Activated effector memory CD4-positive, alpha-beta T cell treated with anti-CD3 and anti-CD28 coated beads, Interleukin-2, amount 50 U/mL, for 16 hours (primary cell): ENCODE measurements at regions not wholly inside any gene's neighbourhood (a gene's known extent, or its start where the extent isn't known, plus 50 kb on each side); places are given as distances from the start of the nearest gene placed in this dataset.

Experiments used
- DNase-seq: peaks from one replicate; pipeline ENCODE4 v3.0.0-alpha.2; 2020

DNA sequence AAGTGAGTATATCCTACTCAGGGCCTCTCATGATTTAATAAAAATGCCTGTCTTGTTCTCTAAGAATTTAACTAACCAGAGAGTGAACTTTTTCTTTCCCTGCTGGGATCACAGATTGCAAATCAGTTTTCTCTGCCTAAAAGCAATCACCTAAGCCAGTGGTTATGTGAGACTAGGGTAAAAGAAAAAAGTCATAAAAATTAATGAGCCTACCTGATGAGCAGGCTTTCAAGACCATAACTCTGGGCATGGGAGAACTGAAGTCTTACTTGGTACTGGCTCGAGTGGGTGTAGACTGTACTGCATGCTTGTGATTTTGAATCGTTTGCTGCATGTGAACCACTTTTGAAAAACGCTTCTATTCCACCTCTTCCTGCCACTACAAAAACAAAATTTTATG, 1677.0 kb upstream of the LRRTM1 start:
- DNase-seq, result no peak

DNA sequence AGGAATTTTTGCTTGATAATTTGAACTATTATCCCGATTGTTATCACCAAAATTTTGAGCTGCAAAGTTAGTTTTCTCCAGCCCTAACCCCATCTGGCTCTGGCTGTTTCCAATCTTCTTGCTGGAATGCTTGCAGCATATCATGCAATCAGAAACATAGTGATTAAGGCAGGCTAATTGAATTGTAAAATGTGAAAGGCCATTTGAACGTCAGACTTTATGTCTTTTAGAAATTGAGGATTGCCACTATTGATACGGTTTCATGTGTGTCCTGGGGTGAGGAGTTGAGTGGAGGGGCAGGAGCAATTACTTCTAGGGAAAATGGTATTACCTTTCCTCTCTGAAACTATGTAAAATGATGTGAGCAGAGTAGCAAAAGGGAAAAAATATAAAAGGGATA, 1674.5 kb upstream of the LRRTM1 start:
- no peak for DNase-seq

DNA sequence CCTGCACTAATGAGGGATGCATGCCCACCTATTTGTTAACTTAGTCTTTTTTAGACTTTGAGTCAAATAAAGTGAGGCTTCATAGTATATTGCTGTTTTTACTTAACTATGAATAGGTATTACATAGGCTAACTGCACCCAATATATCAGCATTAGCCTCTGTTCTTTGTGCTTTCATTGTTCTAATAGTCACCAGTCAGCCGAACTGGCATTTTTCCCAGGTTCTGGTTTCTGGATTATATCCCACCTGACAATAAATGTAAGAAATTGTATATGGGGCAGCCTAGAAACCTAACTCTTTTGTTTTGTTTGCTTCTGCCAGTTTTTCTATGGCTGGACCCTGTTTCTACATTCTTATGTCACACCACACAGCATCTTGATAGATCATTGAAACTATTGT, 1672.4 kb upstream of the LRRTM1 start:
- DNase-seq, result no peak

DNA sequence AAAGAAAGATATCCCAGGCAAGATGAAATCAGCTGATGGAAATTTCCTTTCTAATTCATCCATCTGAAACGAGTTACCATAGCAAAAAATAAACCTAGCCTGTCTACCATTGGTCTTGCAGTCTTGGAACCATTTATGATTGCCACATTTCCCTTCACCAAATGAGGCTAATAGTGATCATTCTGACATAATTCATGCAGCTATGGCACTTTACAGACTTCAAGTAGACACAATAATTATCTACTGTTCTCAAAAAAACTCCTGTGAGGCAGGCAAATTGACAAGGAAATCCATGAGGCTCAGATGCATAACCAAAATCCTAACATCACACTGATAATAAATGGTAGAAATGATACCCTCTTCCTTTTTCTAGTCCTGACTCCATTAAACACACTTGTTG, 1669.7 kb upstream of the LRRTM1 start:
- no peak for DNase-seq

DNA sequence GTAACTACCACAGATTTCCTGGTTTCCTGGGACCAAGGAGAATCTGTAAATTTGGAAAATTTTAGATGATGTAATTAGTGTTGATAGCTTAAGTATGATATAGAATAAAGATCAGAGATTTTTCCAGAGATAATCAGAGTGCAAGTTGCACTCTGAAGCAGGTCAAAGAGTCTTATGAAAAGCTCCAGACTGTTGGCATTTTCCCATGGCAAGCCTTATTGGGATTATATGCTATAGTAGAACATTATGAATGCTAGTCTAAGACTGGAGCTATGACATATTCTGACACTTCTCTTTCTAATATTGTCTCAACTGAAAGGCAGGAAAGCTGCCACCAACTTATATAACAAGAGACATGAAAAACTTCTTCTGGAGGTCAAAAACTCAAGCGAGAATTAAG, 1638.3 kb upstream of the LRRTM1 start:
- DNase-seq, result no peak

DNA sequence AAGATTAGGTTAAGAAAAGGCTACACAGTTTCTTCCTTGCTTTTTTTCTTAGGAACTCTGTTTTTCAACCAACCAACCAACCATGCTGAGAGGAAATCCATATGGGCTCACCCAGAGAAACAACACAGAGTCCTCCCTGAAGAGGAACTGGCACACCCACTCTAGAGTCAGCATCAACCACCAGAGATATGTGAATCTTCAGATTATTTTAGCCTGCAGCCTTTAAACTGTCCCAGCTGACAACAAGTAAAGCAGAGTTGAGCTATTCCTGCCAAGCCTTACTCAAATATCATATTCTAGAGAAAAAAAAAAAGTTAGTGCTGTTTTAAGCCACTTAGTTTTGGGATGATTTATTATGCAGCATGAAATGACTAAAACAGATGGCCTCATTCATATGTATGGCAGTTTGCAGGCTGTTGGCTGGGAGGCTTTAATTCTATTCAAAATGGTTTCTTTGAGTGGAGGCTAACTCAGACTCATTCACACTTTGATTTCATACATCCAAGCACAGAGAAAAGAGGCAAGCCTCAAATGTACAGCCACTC, 1637.7 kb upstream of the LRRTM1 start:
- DNase-seq, result no peak

DNA sequence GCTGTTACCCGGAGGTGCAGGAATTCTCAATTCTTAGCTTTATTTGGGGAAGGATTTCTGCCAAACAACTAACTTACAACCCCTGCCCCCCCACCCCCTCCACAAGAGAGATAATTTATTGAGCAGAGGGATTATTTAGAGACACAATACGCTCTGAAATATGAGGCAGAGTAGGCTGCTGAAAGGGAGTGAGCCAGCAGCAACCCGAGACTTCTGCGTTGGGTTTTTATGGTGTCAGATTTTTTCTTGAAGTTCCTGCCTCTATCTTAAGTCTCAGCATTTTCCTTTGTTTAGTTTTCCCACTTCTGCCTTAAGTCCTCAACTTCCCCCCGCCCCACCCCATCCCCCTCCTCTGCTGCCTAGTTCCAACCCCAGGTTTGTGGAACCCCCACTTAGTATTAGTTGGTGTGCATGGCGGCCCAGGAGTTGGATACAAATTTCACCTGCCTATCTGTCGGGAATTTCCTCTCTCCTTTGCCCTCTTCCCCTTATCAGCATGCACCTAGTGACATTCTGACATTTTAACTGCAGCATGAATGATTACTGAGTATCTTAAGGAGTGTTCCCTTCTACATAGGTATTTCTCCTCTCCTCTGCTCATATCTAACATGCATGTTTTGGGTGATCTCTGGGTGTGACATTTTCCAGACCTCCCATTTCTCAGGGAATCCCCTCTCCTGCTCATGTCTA, 1635.9 kb upstream of the LRRTM1 start:
- no peak for DNase-seq

DNA sequence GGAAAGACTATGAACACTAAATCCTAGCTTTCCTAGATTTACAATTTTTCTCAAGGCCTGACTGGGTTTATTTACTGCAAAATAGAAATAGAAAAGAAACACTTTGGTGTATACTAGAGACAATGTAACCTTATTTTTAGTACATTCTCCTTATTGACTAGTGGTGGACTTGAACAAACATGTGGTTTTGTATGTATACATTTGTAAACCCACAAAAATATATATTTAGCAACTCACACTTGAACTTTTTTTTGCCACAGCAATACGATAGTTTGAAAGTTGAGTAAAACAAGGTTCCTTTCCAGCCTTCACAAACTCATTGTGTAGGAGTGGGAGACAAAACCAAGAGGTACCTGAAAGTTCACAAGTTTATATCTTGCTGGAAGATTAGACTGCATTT, 1633.4 kb upstream of the LRRTM1 start:
- no peak for DNase-seq

DNA sequence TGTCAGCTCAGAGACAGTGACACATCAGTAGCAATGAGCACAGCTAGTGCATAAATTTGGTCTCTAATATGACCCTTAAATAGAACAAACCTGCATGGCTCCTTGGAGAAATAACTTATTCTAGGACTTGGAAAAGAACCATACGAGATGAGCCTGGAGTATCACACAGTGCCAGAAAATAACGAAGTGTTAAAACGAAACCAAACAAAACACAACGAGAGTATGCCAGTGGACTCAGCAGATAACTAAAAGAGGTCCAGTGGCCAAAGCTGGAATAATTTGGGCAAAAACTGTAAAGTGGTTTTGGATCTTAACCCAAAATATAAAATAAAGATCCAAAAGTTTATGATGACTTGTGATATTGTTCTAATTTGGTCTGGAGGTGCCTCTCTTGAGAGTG, 1599.0 kb upstream of the LRRTM1 start:
- no peak for DNase-seq

DNA sequence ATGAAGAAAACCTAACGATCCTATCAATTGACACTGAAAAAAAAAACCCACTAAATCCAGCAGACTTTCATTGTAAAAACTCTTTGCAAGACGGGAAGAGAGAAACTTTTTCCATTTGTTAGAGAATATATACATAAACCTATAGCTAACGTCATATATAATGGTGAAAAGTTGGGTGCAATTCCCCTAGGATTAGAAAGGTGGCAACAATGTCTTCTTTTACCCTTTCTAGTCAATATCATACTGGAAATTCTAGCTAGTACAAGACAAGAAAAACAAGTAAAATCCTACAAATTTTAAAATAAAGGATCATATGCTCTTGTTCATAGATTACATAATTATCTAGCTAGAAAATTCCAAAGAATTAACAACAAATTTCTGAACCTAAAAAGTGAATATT, 1596.5 kb upstream of the LRRTM1 start:
- DNase-seq, result no peak

DNA sequence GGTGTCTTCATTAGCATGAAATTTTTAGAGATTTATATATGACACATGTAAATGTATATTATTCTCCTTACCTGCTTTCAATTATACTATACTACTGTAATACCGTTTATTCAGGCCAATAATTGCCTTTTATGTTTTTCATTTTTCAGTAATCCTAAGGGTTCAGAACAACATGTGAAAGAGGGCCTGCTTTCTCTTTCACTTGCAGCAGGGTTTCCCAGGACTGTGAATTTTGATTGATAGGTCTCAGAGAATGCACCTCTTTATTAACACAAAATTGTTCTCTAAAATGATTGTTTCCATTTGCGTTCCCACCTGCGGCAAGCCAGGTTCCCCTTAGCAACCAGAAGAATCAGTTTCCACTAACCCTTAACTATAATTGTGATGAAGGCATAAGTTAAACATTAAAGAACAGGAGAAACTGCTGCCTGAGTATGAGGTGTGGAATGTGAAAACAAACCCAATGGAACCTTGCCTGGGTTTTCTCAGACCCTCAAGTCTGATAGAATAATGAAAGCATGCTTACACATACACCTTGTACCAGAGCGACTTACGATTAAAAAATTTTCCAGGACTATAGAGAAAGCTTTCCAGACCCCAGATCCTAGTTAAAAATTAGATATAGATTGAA, 1591.2 kb upstream of the LRRTM1 start:
- DNase-seq, result no peak

DNA sequence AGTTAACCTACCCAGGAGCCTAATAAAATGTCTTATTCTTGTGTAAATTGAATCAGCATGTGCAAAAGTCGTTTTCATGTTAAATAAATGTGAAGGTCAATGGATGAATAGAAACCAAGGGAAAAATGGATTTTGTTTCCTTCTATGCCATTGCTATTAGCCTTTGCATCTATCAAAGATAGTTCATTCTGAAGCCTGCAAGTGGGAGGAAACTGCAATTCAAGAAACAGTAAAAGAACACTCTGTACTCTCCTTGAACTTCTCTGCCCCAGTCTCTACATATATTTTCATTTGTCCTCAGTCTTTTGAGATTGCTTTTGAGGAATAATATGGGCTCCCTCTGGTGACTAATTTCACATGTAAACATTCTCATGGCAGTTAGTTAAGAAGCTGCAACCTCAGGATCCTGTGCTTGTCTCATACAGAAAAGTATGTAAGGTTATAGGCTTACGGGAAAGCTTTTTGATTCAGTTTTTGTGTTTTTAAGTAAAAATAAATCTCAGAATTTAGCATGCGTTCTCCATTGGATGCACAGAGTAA, 1590.0 kb upstream of the LRRTM1 start:
- no peak for DNase-seq

DNA sequence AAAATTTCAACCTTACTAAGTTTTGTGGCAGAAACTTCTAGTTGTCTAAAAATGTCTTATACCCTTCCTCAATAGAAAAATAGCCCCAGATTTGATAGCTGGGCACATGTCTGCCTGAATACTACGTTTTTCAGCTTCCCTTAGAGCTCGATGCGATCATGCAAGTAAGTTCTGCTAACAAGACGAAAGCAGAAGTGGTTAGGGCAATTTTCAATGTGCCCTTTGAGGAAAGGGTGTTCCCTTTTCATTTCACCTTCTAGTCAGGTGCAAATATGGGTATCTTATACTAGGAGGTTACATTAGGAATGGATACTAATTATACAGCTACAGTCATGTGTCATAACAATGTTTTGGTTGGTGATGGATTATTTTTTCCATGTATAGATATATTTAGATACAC, 1572.1 kb upstream of the LRRTM1 start:
- no peak for DNase-seq

DNA sequence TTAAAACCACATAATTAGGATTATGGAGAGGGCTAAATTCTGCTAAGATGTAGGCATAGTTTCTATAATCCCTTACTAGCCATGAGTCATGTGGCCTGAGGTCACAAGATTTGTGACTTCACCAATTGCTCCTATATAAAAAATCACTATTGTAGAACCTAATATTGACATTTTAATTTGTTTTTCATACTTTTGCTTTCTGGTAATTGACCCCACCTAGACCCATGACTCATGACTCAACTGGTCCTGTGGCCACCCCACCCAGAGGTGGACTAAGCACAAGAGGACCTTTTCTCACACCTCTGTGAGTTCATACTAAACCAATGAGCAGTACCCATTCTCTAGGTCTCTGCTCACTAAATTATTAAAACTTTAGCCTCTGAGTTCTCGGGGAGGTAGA, 1567.5 kb upstream of the LRRTM1 start:
- DNase-seq, result no peak

DNA sequence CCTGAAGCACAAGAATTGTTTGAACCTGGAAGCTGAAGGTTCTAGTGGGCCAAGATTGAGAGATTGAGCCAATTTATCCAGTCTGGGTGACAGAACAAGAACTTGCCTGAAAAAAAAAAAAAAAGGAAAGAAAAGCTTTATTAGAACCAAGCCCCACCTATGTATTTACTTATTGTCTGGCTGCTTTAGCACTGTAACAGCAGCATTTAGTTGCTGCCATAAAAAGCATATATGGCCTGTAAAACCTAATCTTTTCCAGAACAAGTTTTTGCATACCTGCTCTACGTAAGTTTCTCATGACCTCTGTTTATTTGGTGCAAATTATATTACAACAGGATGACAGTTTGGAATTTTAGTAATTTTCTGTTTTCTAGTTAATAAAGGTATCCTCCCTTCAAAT, 1565.6 kb upstream of the LRRTM1 start:
- DNase-seq, result no peak

DNA sequence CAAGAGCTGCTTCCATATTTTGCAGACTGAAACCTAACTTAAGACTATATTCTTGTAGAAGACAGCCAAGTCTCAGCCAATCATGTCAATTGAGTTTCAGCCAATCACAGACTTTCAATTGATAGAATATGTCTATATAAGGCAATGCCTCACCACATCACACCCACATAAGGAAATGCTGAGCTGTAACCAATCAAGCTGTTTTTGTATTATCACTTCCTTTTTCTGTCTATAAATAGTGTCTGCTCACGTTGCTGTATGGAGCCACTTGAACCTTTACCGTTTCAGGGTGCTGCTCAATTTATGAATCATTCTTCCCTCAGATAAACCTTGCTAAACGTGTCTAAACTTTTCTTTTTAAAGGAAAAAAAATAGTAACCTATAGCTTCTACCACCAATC, 1554.4 kb upstream of the LRRTM1 start:
- no peak for DNase-seq

DNA sequence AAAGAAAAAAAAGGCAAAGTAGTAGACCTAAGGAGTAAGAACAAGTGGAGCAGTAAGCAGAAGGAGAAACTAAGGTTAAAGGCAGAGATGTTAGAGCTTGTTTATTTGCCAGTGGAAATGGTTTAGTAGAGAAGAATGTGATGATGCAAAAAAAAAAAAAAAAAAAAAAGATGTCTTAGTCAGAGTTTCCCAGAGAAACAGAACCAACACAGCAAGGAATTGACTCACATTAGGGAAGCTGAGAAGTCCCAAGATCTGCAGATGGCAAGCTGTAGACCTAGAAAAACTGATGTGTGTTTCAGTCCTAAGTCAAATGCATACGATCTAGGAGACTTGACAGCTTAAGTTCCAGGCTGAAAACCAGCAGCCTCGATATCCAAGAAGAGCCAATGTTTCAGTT, 1548.8 kb upstream of the LRRTM1 start:
- no peak for DNase-seq

DNA sequence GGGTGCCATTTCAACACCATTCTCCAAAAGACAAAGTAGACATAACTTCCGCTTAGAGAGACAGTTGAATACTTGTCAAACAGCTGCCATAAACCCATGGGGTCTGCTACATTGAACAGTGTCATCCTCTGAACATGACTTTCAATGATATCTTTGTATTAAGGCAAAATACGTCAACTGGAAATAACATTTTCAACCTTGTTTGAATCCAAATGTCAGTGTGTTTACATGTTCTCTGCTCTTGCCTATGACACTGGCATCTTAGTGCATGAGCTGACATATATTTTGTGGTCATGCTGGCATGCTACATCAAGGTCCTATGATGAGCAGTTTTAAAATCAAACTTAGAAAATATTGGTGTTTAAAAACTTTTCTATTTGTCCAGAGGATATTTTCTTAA, 1548.1 kb upstream of the LRRTM1 start:
- no peak for DNase-seq

DNA sequence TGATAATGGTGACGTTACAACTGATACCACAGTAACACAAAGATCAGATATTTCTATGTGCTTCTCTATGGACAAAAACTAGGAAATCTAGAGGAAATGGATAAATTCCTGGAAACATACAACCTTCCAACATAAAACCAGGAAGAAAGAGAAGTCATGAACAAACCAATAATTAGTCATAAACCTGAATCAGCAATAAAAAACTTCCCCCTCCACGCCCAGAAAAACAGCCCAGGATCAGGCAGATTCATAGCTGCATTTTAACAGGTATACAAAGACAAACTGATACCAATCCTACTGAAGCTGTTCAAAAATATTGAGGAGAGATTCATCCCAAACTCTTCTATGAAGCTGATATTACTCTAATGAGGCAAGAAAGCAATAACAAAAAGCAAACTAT, 1535.2 kb upstream of the LRRTM1 start:
- DNase-seq, result no peak

DNA sequence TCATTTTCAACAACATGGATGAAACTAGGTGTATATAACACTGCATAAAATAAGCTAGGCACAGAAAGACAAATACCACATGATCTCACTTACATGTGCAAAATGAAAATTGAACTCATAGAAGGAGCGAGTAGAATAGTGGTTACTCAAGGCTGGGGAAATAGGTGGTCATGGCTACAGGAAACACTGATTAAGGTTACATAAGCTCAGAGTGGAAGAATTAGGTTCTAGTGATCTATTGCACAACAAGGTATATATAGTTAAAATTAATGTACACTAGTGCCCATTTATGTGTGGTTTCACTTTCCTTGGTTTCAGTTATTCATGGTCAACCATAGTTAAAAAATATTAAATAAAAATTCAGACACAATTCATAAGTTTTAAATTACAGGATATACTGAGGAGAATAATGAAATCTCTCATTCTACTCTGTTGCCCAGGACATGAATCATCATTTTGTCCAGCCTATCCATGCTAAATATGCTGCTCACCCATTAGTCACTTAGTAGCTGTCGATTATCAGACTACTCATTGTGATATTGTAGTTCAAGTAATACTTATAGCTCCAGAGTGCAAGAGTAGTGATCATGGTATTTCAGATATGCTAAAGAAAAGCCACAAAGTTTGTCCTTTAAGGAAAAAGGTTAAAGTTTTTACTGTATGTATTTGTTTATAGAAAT, 1530.9 kb upstream of the LRRTM1 start:
- no peak for DNase-seq

DNA sequence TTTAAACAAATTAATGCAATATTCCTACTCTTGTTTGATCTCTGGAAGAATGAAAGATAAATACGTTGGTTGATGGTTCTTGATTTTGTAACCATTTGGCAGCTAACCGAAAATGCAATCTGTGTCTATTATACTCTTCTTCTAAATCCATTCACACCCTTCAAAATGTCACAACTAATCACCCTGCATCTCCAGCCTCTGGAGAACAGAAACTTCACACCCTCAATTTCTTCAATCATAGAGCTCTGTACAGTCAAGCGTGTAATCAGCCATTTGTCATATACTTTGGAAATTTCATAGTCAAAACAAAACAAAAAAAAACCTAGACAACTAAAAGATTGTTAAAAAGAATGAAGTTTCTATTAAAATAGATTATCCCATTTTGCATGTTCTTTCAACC, 1482.3 kb upstream of the LRRTM1 start:
- no peak for DNase-seq

DNA sequence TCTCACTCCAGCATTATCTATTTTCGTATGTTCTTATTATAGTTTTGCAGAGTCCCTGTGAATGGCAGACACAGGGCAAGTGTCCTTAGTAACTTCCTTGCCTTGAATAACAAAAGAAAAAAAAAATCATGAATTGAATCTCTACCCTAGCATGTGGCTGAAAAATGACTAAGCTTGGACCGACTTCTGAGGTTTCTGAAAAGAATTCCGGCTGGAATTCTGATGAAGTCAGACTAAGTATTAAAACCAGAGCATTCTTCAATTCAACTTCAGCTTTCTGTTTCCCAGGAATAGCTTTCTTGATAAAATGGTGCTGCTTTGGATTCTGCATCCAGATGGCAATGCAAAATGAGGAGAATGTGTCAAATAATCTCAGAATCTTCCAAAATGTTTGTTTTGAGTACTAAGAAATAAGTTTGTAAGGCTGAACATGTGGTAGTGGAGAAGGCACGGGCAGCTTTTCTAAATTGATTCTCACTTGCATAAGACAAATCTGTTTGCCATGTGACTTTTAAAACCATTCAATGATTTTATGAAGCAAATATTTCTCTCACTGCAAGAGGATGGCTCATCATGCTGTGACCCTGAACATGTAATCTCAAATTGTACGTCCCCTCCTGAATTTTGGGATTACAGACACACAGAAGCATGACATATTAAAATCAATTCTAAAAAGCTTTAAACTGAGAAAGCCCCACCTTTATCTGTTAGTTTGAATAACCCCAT, 1462.8 kb upstream of the LRRTM1 start:
- DNase-seq, result no peak

DNA sequence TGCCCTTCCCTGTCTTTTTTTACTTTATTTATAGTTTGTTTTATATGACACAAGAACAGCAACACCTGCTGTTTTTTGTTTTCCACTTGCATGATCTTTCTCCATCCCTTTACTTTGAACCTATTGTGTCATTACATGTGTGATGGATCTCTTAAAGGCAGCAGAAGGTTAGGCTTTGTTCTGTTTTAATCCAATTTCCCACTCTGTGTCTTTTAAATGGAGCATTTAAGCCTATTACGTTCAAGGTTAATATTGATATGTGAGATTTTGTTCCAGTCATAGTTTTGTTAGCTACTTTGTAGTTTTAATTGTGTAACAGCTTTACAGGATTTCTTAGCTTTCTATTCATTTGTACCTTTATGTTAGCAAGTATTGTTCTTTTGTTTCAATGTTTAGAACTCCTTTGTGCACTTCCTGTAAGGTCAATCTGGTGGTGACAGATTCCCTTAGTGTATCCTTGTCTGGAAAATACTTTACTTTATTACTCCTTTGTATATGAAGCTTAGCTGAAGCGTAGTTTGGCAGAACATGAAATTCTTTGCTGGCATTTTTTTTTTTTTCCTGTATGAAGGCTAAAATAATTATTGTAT, 1443.0 kb upstream of the LRRTM1 start:
- DNase-seq, result no peak
